ENCODE measurements at regions not wholly inside any gene's neighbourhood (a gene's known extent, or its start where the extent isn't known, plus 50 kb on each side); places are given as distances from the start of the nearest gene placed in this dataset.

DNA sequence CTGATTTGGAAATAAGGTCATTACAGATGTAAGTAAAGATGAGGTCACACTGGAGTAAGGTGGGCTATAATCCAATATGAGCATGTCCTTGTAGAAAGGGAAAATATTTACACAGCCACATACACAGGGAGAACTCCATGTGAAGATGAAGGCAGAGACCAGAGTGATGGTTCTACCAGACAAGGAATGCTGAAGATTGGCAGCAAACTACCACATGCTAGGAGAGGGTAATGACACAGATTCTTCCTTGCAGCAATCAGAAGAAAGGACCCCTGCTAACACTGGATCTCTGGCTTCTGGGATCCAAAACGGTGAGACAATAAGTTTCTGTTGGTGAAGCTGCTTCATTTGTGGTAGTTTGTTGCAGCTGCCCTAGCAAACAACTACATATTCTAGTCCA lies 56.0 kb upstream of the SPTSSB start:
- Histone ChIP-seq H2AFZ (ENCODE audit: low read depth, low read length) (no peak overlapping the region), H3K79me2 (ENCODE audit: insufficient read depth, low read length) (no peaks in the 10 kb centered on the region), H3K36me3 (ENCODE audit: insufficient read depth, low read length) (no peaks in the 10 kb centered on the region), H4K20me1 (ENCODE audit: insufficient read depth, low read length) (no peaks in the 10 kb centered on the region), H3K4me1 (ENCODE audit: insufficient read depth, low read length) (no peaks in the 10 kb centered on the region), H3K9me3 (ENCODE audit: insufficient read depth, low read depth, low read length) (no peaks in the 10 kb centered on the region), H3K4me3 (ENCODE audit: insufficient read depth, low read depth, low read length) (no peak overlapping the region), H3K27me3 (ENCODE audit: insufficient read depth, low read length) (no peaks in the 10 kb centered on the region), H3K4me2 (ENCODE audit: low read length) (no peak overlapping the region), H3K27ac (ENCODE audit: low read depth, low read length) (no peak overlapping the region), H3K9ac (ENCODE audit: low read length) (no peak overlapping the region)
- TF ChIP-seq EZH2 (IDR thresholded peaks at IDR 0.05; ENCODE audit: insufficient read depth, low read length), result no peak
- TF ChIP-seq, protein P1, sequence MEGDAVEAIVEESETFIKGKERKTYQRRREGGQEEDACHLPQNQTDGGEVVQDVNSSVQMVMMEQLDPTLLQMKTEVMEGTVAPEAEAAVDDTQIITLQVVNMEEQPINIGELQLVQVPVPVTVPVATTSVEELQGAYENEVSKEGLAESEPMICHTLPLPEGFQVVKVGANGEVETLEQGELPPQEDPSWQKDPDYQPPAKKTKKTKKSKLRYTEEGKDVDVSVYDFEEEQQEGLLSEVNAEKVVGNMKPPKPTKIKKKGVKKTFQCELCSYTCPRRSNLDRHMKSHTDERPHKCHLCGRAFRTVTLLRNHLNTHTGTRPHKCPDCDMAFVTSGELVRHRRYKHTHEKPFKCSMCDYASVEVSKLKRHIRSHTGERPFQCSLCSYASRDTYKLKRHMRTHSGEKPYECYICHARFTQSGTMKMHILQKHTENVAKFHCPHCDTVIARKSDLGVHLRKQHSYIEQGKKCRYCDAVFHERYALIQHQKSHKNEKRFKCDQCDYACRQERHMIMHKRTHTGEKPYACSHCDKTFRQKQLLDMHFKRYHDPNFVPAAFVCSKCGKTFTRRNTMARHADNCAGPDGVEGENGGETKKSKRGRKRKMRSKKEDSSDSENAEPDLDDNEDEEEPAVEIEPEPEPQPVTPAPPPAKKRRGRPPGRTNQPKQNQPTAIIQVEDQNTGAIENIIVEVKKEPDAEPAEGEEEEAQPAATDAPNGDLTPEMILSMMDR (IDR thresholded peaks at IDR 0.05; ENCODE audit: insufficient read depth, low read depth, low read length), result no peak
- no peak for FAIRE-seq
- no peaks in the 10 kb centered on the region for H3K4me1 Mint-ChIP-seq (ENCODE audit: low read depth, unreplicated experiment)
- DNase-seq (ENCODE audit: low read depth), result no peak
- no peaks in the 10 kb centered on the region for H3K9me3 Mint-ChIP-seq (ENCODE audit: unreplicated experiment)
- H3K36me3 Mint-ChIP-seq (ENCODE audit: low read depth, unreplicated experiment), result no peaks in the 10 kb centered on the region
- H3K27me3 Mint-ChIP-seq (ENCODE audit: low read depth, unreplicated experiment), result no peaks in the 10 kb centered on the region
- H3K27ac Mint-ChIP-seq (ENCODE audit: unreplicated experiment), result no peak overlapping the region
- H3K4me3 Mint-ChIP-seq (ENCODE audit: unreplicated experiment), result no peak overlapping the region

DNA sequence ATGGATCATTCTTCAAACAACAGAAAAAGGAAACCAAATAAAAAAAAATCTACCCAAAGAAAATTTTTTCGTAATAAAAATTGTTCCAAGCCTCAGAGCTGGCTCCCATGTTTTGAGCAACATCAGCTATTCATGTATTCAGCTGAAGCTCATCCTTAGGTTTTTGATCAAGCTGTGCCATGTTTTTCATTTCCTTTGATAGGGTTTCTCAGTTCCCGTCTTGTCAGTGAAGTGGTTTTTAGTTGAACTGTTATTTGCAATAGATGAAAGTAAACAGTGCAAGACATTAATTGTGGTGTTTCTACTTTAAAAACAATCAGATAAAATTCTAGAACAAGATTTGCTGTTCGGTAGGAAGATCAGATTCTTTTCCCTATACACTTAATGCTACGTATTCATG lies 55.4 kb upstream of the SPTSSB start:
- no peaks in the 10 kb centered on the region for H4K20me1 ChIP-seq (ENCODE audit: insufficient read depth, low read length)
- Mint-ChIP-seq H3K27ac (ENCODE audit: unreplicated experiment) (no peak overlapping the region), H3K36me3 (ENCODE audit: low read depth, unreplicated experiment) (no peaks in the 10 kb centered on the region), H3K9me3 (ENCODE audit: unreplicated experiment) (no peaks in the 10 kb centered on the region), H3K4me3 (ENCODE audit: unreplicated experiment) (no peak overlapping the region), H3K27me3 (ENCODE audit: low read depth, unreplicated experiment) (no peaks in the 10 kb centered on the region), H3K4me1 (ENCODE audit: low read depth, unreplicated experiment) (no peaks in the 10 kb centered on the region)
- H3K27me3 ChIP-seq (ENCODE audit: insufficient read depth, low read length), result no peaks in the 10 kb centered on the region
- no peak overlapping the region for H3K4me2 ChIP-seq (ENCODE audit: low read length)
- DNase-seq (ENCODE audit: low read depth), result no peak
- no peaks in the 10 kb centered on the region for H3K79me2 ChIP-seq (ENCODE audit: insufficient read depth, low read length)
- H3K36me3 ChIP-seq (ENCODE audit: insufficient read depth, low read length), result no peaks in the 10 kb centered on the region
- no peak overlapping the region for H2AFZ ChIP-seq (ENCODE audit: low read depth, low read length)
- no peaks in the 10 kb centered on the region for H3K4me1 ChIP-seq (ENCODE audit: insufficient read depth, low read length)
- FAIRE-seq, result no peak
- H3K27ac ChIP-seq (ENCODE audit: low read depth, low read length), result no peak overlapping the region
- no peak overlapping the region for H3K9ac ChIP-seq (ENCODE audit: low read length)
- no peak for TF ChIP-seq EZH2 (IDR thresholded peaks at IDR 0.05; ENCODE audit: insufficient read depth, low read length)
- TF ChIP-seq, protein P1 (IDR thresholded peaks at IDR 0.05; ENCODE audit: insufficient read depth, low read depth, low read length), result no peak
- no peak overlapping the region for H3K4me3 ChIP-seq (ENCODE audit: insufficient read depth, low read depth, low read length)
- no peaks in the 10 kb centered on the region for H3K9me3 ChIP-seq (ENCODE audit: insufficient read depth, low read depth, low read length)

DNA sequence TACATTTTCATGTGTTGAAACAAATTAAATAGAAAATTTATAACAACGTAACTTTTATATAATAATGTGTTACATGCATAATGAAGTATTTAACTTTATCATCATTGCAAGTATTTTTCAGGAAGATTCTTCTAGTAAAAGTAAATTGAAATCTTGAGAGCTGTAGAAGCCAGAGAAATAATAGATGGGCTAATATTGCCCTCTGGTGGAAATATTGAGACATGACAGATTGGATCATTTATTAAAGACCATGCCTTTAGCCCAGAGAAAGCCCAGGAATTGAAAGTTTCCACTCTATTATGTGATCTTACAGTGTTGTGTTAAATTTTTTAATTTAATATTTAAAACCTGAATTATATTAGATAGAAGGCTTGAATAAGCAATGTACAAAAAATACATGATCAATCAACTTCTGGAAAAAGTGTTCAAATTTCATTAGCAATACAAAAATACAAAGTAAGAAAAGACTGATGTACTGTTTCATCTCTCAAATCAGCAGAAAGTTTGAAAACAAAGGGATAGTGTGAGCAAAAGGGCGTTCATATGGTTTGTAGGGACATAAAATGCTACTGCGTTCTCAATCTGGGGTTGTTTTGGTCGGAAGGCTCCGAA lies 52.7 kb upstream of the SPTSSB start:
- H3K27me3 ChIP-seq (ENCODE audit: insufficient read depth, low read length), result no peaks in the 10 kb centered on the region
- no peak for TF ChIP-seq EZH2 (IDR thresholded peaks at IDR 0.05; ENCODE audit: insufficient read depth, low read length)
- TF ChIP-seq, protein P1 (IDR thresholded peaks at IDR 0.05; ENCODE audit: insufficient read depth, low read depth, low read length), result peak; percentile 54
- no peaks in the 10 kb centered on the region for H3K36me3 ChIP-seq (ENCODE audit: insufficient read depth, low read length)
- H3K4me1 Mint-ChIP-seq (ENCODE audit: low read depth, unreplicated experiment), result peaks cover 6% of the 10 kb centered on the region
- no peak overlapping the region for H3K4me3 Mint-ChIP-seq (ENCODE audit: unreplicated experiment)
- H3K9me3 Mint-ChIP-seq (ENCODE audit: unreplicated experiment), result no peaks in the 10 kb centered on the region
- no peak overlapping the region for H3K9ac ChIP-seq (ENCODE audit: low read length)
- H2AFZ ChIP-seq (ENCODE audit: low read depth, low read length), result no peak overlapping the region
- H3K4me2 ChIP-seq (ENCODE audit: low read length), result no peak overlapping the region
- no peaks in the 10 kb centered on the region for H4K20me1 ChIP-seq (ENCODE audit: insufficient read depth, low read length)
- H3K79me2 ChIP-seq (ENCODE audit: insufficient read depth, low read length), result no peaks in the 10 kb centered on the region
- H3K27ac Mint-ChIP-seq (ENCODE audit: unreplicated experiment), result no peak overlapping the region
- H3K4me1 ChIP-seq (ENCODE audit: insufficient read depth, low read length), result peaks cover 5% of the 10 kb centered on the region
- no peak overlapping the region for H3K27ac ChIP-seq (ENCODE audit: low read depth, low read length)
- FAIRE-seq, result no peak
- no peak overlapping the region for H3K4me3 ChIP-seq (ENCODE audit: insufficient read depth, low read depth, low read length)
- DNase-seq (ENCODE audit: low read depth), result no peak
- H3K36me3 Mint-ChIP-seq (ENCODE audit: low read depth, unreplicated experiment), result no peaks in the 10 kb centered on the region
- H3K9me3 ChIP-seq (ENCODE audit: insufficient read depth, low read depth, low read length), result no peaks in the 10 kb centered on the region
- H3K27me3 Mint-ChIP-seq (ENCODE audit: low read depth, unreplicated experiment), result no peaks in the 10 kb centered on the region
